Testis (tissue), 2 donors: ENCODE measurements at regions not wholly inside any gene's neighbourhood (a gene's known extent, or its start where the extent isn't known, plus 50 kb on each side); places are given as distances from the start of the nearest gene placed in this dataset.

Experiments
- CTCF ChIP-seq, 3 experiments: fragments of 450-650 bp in 2 of 3; fragments of 200-600 bp in 1 of 3; sonication (generic) in 1 of 3; IDR thresholded peaks; one replicate each; pipeline ENCODE4 v1.5.1; 2016 to 2019; ENCODE audit warnings: antibody characterized with exemption in 3 of 3, mild to moderate bottlenecking in 2 of 3, moderate library complexity in 1 of 3
- POLR2A ChIP-seq: fragments of 450-650 bp; IDR thresholded peaks from one replicate; pipeline ENCODE4 v1.6.1; 2017; ENCODE audit warnings: antibody characterized with exemption, mild to moderate bottlenecking, moderate library complexity

GRCh38 chr2:39837856-39838453 lies 58.9 kb upstream of the THUMPD2 start:
- peak in 2 of 3 experiments; percentile 53 to 57 for TF ChIP-seq CTCF (IDR thresholded peaks at IDR 0.05)
- TF ChIP-seq POLR2A = no peak
